ENCODE measurements at regions not wholly inside any gene's neighbourhood (a gene's known extent, or its start where the extent isn't known, plus 50 kb on each side); places are given as distances from the start of the nearest gene placed in this dataset.
A peak's percentile ranks its signal among the peaks of the same experiment; 100 is the strongest.

DNA sequence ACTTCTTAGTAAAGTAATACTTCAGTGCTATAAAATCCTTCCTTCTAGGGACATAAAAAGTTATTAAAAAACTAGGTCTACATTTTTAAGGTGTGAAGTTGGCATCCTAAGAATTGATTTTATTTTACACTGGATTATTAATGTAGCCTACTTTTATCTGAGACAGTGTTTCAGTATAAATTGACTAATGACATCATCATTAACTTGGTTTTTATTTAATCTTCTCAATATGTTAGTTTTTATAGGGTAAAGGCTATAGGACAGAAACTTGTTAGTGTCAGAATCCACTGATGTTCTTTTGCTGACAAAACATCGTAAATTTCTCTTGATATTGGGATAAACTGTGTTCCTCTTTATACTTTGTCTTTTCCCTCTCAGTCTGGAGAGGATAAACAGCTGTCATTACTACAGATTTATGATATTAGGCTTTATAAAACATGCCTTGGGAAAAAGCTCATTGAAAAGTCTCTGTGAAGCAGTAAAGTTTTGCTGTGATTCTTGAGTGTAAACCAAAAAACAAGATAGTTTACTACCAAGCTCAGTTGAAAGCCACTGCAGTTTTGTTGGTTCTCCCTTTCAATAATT lies 569.9 kb downstream of the EPHA4 start:
- Histone ChIP-seq H3K36me3 (no peaks in the 10 kb centered on the region), H3K27ac (no peak overlapping the region), H3K9ac (no peak overlapping the region), H3K9me3 (no peaks in the 10 kb centered on the region), H3K4me2 (no peak overlapping the region), H3K4me3 (no peak overlapping the region), H3K4me1 (no peaks in the 10 kb centered on the region), H4K20me1 (no peaks in the 10 kb centered on the region), H3K27me3 (no peaks in the 10 kb centered on the region)
- no peak for TF ChIP-seq Cebpa-rat (IDR thresholded peaks at IDR 0.05)

DNA sequence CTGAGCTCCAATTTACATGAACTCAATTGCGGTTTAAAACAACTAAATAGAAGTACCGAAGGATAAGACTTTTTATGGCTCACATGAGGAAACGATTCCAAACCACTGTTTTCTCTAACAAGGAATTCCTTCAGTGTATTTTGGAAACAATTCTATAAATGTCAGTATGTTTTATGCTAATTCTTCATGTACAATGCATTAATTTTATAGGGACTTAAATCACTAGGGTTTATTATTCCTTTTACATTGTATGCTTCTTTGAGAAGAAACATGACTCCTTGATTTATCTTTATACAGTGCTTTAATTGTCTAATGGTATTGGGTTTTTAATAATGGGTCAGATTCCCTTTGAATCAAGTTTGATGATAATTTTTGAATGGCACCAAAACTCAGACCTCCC lies 566.8 kb downstream of the EPHA4 start:
- Histone ChIP-seq H3K4me3 (no peak overlapping the region), H3K9ac (no peak overlapping the region), H3K4me2 (no peak overlapping the region), H3K27me3 (no peaks in the 10 kb centered on the region), H3K4me1 (no peaks in the 10 kb centered on the region), H4K20me1 (no peaks in the 10 kb centered on the region), H3K27ac (no peak overlapping the region), H3K36me3 (no peaks in the 10 kb centered on the region), H3K9me3 (no peaks in the 10 kb centered on the region)
- no peak for TF ChIP-seq Cebpa-rat (IDR thresholded peaks at IDR 0.05)

DNA sequence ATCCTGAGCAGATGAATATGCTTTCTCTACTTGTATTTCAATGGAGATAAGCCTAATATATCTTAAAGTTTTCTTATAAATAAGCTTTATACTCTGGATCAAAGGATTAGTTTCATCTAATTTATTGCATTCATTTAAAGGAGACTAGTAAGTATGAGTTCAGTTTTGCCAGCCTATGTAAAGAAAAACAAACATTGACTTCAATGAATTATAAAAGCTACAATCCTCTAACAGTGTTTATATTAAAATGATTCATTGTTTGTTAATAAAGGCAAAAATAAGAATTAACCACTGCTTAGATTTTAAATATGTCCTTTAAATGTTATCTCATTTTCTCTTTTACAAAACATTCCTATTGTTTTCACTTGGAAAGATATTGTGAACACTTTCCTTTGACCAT lies 566.0 kb downstream of the EPHA4 start:
- no peak overlapping the region for H3K4me2 ChIP-seq
- H4K20me1 ChIP-seq: no peaks in the 10 kb centered on the region

DNA sequence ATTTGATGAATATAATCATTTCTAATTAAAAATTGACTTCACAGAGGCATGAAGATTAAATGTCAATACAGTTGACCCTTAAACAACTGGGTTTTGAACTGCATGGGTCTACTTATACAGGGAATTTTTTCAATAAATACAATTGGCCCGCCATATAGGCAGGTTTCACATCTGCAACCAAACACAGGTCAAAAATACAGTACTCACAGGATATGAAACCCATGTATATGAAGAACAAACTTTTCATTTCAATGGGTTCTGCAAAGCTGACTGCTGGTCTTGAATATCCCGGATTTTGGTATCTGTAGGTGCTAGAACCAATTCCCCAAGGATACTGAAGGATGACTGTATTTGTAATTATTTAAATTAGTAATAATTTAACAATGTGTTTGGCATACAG lies 555.6 kb downstream of the EPHA4 start:
- H3K9ac ChIP-seq: no peak overlapping the region
- H3K4me3 ChIP-seq: no peak overlapping the region
- H3K4me2 ChIP-seq: no peak overlapping the region
- no peaks in the 10 kb centered on the region for H4K20me1 ChIP-seq
- H3K36me3 ChIP-seq: no peaks in the 10 kb centered on the region
- TF ChIP-seq Cebpa-rat (IDR thresholded peaks at IDR 0.05): no peak
- no peaks in the 10 kb centered on the region for H3K4me1 ChIP-seq
- H3K27me3 ChIP-seq: no peaks in the 10 kb centered on the region
- no peaks in the 10 kb centered on the region for H3K9me3 ChIP-seq
- H3K27ac ChIP-seq: no peak overlapping the region

More for the DNA sequence above, 566.0 kb downstream of the EPHA4 start:
- Histone ChIP-seq H3K4me1 (no peaks in the 10 kb centered on the region), H3K9me3 (no peaks in the 10 kb centered on the region), H3K4me3 (no peak overlapping the region), H3K36me3 (no peaks in the 10 kb centered on the region), H3K27ac (no peak overlapping the region), H3K9ac (no peak overlapping the region), H3K27me3 (no peaks in the 10 kb centered on the region)
- TF ChIP-seq Cebpa-rat (IDR thresholded peaks at IDR 0.05): no peak

DNA sequence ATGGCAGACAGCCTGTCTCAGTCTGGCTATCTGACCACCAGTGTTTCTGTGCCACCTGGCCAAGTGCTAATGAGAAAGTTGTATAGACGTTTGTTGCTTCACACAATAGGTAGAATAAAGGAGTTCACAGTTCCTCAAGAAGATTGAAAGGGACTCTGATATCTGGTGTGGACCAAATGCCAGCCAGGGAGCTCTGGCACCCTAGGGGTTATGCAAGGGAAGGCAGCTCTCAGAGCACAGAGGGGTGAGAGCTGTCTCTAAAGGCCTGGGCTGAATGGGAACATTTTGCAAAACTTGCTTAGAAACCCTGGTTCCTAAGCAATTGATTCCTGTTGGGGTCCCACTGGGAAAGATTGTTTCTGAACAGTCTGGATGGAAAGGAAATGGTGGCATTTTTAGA lies 553.8 kb downstream of the EPHA4 start:
- Histone ChIP-seq H3K4me1 (no peaks in the 10 kb centered on the region), H3K27ac (no peak overlapping the region), H3K4me3 (no peak overlapping the region), H3K9ac (no peak overlapping the region), H3K9me3 (no peaks in the 10 kb centered on the region), H3K27me3 (no peaks in the 10 kb centered on the region), H3K36me3 (no peaks in the 10 kb centered on the region), H3K4me2 (no peak overlapping the region), H4K20me1 (no peaks in the 10 kb centered on the region)
- no peak for TF ChIP-seq Cebpa-rat (IDR thresholded peaks at IDR 0.05)

DNA sequence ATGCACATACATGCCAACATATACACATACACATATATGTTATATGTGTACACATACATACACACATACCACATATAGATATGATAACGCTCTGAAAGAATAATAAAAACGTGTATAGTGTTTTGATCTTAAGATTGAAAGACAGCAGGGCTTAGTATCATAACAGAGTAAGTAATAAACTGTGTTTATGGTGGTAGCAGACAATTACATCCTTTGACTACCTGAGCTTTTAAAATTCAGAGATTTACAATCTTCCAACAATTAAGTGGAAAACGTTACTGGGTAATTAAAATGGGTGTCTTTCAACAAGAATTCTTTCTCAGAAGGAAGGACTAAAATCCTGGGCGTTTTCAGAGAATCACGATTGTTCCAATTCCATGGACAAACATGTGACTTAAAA lies 552.4 kb downstream of the EPHA4 start:
- Histone ChIP-seq H3K9ac (no peak overlapping the region), H3K27ac (no peak overlapping the region), H3K4me3 (no peak overlapping the region), H3K9me3 (no peaks in the 10 kb centered on the region), H3K27me3 (no peaks in the 10 kb centered on the region), H3K36me3 (no peaks in the 10 kb centered on the region), H3K4me1 (no peaks in the 10 kb centered on the region), H4K20me1 (no peaks in the 10 kb centered on the region), H3K4me2 (no peak overlapping the region)
- no peak for TF ChIP-seq Cebpa-rat (IDR thresholded peaks at IDR 0.05)

DNA sequence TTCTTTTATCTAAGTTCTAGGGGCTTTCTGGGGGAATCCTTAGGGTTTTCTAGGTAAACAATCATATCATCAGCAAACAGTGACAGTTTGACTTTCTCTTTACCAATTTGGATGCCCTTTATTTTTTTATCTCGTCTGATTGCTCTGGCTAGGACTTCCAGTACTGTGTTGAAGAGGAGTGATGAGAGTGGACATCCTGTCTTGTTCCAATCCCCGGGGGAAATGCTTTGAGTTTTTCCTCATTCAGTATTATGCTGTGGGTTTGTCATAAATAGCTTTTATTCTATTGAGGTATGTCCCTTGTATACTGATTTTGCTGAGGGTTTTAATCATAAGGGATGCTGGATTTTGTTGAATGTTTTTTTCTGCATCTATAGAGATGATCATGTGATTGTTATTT lies 549.5 kb downstream of the EPHA4 start:
- no peaks in the 10 kb centered on the region for H3K9me3 ChIP-seq
- H3K4me3 ChIP-seq: no peak overlapping the region
- no peak for TF ChIP-seq Cebpa-rat (IDR thresholded peaks at IDR 0.05)
- H3K36me3 ChIP-seq: no peaks in the 10 kb centered on the region
- H3K27me3 ChIP-seq: no peaks in the 10 kb centered on the region
- peaks cover 11% of the 10 kb centered on the region for H3K4me1 ChIP-seq
- H4K20me1 ChIP-seq: no peaks in the 10 kb centered on the region
- no peak overlapping the region for H3K4me2 ChIP-seq
- H3K27ac ChIP-seq: no peak overlapping the region
- H3K9ac ChIP-seq: no peak overlapping the region

DNA sequence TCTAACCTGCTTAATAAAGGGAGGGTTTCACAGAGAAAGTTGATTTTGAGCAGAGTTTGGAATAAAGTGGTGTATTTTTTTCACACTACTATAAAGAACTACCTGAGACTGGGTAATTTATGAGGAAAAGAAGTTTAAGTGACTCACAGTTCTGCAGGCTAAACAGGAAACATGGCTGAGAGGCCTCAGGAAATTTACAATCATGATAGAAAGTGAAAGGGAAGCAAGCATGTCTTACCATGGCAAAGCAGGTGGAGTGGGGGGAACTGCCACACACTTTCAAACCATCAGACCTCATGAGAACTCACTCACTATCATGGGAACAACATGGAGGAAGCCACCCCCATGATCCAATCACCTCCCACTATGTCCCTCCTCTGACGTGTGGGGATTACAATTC lies 546.7 kb downstream of the EPHA4 start:
- H3K36me3 ChIP-seq: no peaks in the 10 kb centered on the region
- no peaks in the 10 kb centered on the region for H3K27me3 ChIP-seq
- no peak overlapping the region for H3K4me3 ChIP-seq
- no peaks in the 10 kb centered on the region for H4K20me1 ChIP-seq
- H3K4me1 ChIP-seq: peaks cover 11% of the 10 kb centered on the region
- no peak overlapping the region for H3K9ac ChIP-seq
- H3K27ac ChIP-seq: no peak overlapping the region
- no peaks in the 10 kb centered on the region for H3K9me3 ChIP-seq
- peak overlapping the region; percentile 56 for H3K4me2 ChIP-seq
- TF ChIP-seq Cebpa-rat (IDR thresholded peaks at IDR 0.05): no peak

DNA sequence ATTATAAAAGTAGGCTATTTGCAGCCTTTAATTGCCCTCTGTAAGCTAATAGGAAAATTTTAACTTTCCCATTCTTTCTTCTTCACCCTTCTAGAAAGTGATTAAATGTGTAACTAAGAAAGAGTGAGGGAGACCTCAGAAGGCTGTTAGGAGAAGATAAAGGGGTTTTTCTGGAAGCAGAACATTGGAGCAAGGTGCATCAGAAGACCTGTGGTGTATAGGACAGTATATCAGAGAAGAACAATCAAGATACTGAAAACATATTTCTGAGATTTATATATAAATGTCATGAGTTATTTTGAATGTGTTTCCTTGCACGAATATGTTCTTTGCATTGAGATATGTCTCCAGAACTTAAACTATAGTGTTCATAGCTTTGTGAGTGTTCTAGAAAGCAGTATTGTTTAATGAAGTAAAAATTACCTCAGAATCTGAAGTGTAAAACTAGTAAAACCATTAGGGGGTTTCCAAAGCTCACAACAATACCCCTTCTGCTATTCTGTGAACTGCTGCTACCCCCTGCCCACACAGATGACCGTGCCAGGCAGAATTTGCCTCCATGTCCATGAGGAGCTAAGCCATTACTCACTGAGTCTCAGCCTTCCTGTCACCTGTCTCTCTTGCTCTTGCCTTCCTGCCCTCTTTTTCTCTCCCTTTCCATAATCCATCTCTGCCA lies 537.9 kb downstream of the EPHA4 start:
- H3K4me2 ChIP-seq: no peak overlapping the region
- H3K9ac ChIP-seq: no peak overlapping the region
- no peak overlapping the region for H3K4me3 ChIP-seq
- no peaks in the 10 kb centered on the region for H4K20me1 ChIP-seq
- no peaks in the 10 kb centered on the region for H3K27me3 ChIP-seq
- H3K27ac ChIP-seq: no peak overlapping the region
- no peak for TF ChIP-seq Cebpa-rat (IDR thresholded peaks at IDR 0.05)
- no peaks in the 10 kb centered on the region for H3K9me3 ChIP-seq
- H3K36me3 ChIP-seq: no peaks in the 10 kb centered on the region
- no peaks in the 10 kb centered on the region for H3K4me1 ChIP-seq

DNA sequence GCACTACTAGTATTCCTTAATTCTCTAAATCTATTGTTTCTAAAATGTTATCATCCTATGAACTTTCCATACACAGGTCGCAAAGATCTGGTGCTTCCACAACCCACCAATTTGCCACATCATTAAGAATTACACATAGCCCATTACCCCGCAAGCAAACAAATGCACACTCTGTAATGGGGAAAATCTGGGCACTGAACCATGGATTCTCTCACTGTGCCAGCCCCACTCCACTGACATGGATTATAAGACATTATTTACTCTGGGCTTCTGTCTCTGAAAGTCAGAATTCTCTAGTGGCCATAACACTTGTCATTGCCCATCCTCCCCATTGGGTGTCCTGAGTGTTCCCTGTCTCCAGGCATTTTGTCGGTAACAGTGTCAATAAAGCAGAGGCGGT lies 537.1 kb downstream of the EPHA4 start:
- H3K9ac ChIP-seq: no peak overlapping the region
- H3K4me2 ChIP-seq: no peak overlapping the region
- no peaks in the 10 kb centered on the region for H3K36me3 ChIP-seq
- H4K20me1 ChIP-seq: no peaks in the 10 kb centered on the region
- H3K4me3 ChIP-seq: no peak overlapping the region
- no peak for TF ChIP-seq Cebpa-rat (IDR thresholded peaks at IDR 0.05)
- no peaks in the 10 kb centered on the region for H3K27me3 ChIP-seq
- no peaks in the 10 kb centered on the region for H3K4me1 ChIP-seq
- H3K9me3 ChIP-seq: no peaks in the 10 kb centered on the region
- H3K27ac ChIP-seq: no peak overlapping the region

DNA sequence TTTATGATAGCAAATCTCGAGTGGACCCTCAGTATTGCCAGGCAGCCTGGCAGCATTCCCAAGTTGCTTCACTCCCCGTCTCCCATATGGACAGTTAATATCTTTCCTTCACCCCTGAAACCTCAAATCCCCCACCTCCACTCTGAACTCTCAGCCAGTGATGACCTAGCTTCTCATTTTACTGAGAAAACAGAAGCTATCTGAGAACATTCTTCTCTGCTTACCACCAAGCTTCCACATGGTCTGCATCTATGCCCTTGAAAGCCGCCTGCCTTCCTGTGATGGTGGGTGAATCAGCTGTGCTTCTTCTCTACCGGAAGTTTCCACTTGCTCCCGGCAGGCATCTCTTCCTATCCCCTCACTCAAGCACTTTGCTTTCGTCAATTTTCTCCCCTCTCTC lies 529.2 kb downstream of the EPHA4 start:
- no peak for TF ChIP-seq Cebpa-rat (IDR thresholded peaks at IDR 0.05)
- H3K4me2 ChIP-seq: no peak overlapping the region
- H3K9ac ChIP-seq: no peak overlapping the region
- H3K36me3 ChIP-seq: no peaks in the 10 kb centered on the region
- no peak overlapping the region for H3K27ac ChIP-seq
- no peak overlapping the region for H3K4me3 ChIP-seq
- no peaks in the 10 kb centered on the region for H3K27me3 ChIP-seq
- no peaks in the 10 kb centered on the region for H3K9me3 ChIP-seq
- no peaks in the 10 kb centered on the region for H4K20me1 ChIP-seq
- H3K4me1 ChIP-seq: no peaks in the 10 kb centered on the region
